ENCODE measurements at regions not wholly inside any gene's neighbourhood (a gene's known extent, or its start where the extent isn't known, plus 50 kb on each side); places are given as distances from the start of the nearest gene placed in this dataset.

- H3K9me1 ChIP-seq (ENCODE audit: control insufficient read depth, insufficient read depth, low read length) = no peaks in the 10 kb centered on the region
- ChIA-PET POLR2A (no interaction called here), CTCF (ENCODE audit: low intra/inter-chr PET ratio) (no interaction called here)
- 14% methylated on average over 2 of the region's 2 CpGs for WGBS (ENCODE audit: insufficient coverage, low coverage, missing lambda C conversion rate)
- intact Hi-C loops (cut with micrococcal nuclease) = loop anchor here (5.0 kb wide), 1 partner anchor 42 kb away; no protein-coding TSS in a partner anchor
- H3K9ac ChIP-seq (ENCODE audit: insufficient read depth in 1 of 2, low read depth in 2 of 2, low read length in 2 of 2) = no peak overlapping the region
- peak overlapping the region; percentile 46; the same call in 1 of the 2 replicates for H2AFZ ChIP-seq (ENCODE audit: low read depth, low read length)
- no peak overlapping the region for H3K4me3 ChIP-seq
- no TSS peak for BruUV-seq (replicated peaks)
- DNase-seq (ENCODE audit: extremely low read depth in 1 of 4, low spot score in 3 of 4) (peak in 1 of 4 experiments; percentile 22), FAIRE-seq (no peak), ATAC-seq (peak; percentile 50; the same call in 2 of the 3 replicates)
- no peaks in the 10 kb centered on the region for H3K27me3 ChIP-seq (ENCODE audit: control insufficient read depth in 2 of 2, insufficient read depth in 2 of 2, low read length in 2 of 2)
- in situ Hi-C loops (cut with MboI) = no loop called here
- H3K79me2 ChIP-seq (ENCODE audit: control insufficient read depth, insufficient read depth, low read length) = no peaks in the 10 kb centered on the region
- no peak overlapping the region for H3K27ac ChIP-seq (ENCODE audit: extremely low read depth, low read depth, low read length)
- H3K36me3 ChIP-seq (ENCODE audit: control insufficient read depth, insufficient read depth, low read length) = no peaks in the 10 kb centered on the region
- H4K20me1 ChIP-seq (replicated peaks; ENCODE audit: control insufficient read depth, insufficient read depth, low read length) = no peaks in the 10 kb centered on the region
- 0 out of 2 replicates have a peak overlapping the region, but pooled peaks have one; percentile 16 for H3K4me2 ChIP-seq (ENCODE audit: insufficient read depth, low read length)
- no peaks in the 10 kb centered on the region; the same call in 1 of the 2 replicates for H3K9me3 ChIP-seq (replicated peaks; ENCODE audit: control insufficient read depth, insufficient read depth, low read depth, low read length)
- peaks cover 0 to 10% of the 10 kb centered on the region in 2 experiments; a peak in 2 of 5 replicates for H3K4me1 ChIP-seq (replicated peaks in 1 of 2; ENCODE audit: control insufficient read depth in 2 of 2, insufficient read depth in 2 of 2, low read length in 2 of 2)
- TF ChIP-seq HNRNPUL1 (IDR thresholded peaks at IDR 0.05; ENCODE audit: low read length) (no peak), ZNF146 (CRISPR knock-in tag; IDR thresholded peaks at IDR 0.05; ENCODE audit: unreplicated experiment) (no peak), CHD1 (IDR thresholded peaks at IDR 0.05; ENCODE audit: low read length) (no peak), HOMEZ (CRISPR knock-in tag; IDR thresholded peaks at IDR 0.05) (no peak), TEAD4 (IDR thresholded peaks at IDR 0.05; ENCODE audit: low read length) (peak; percentile 49), TEAD4 (CRISPR knock-in tag; IDR thresholded peaks at IDR 0.05; ENCODE audit: borderline replicate concordance) (no peak), BRD9 (IDR thresholded peaks at IDR 0.05; ENCODE audit: low read depth, partially characterized antibody) (no peak), TCF3 (CRISPR knock-in tag; IDR thresholded peaks at IDR 0.05) (peak; percentile 74), CBFB (CRISPR knock-in tag; IDR thresholded peaks at IDR 0.05) (no peak), EP300 (IDR thresholded peaks at IDR 0.05; ENCODE audit: low read length) (no peak), PKNOX1 (IDR thresholded peaks at IDR 0.05) (0 out of 2 replicates have a peak, but pooled peaks have one; percentile 6), TBP (optimal IDR thresholded peaks at IDR 0.05; ENCODE audit: low read depth, low read length) (no peak), GTF2A2 (tag; IDR thresholded peaks at IDR 0.05) (no peak), POLR2H (tag; IDR thresholded peaks at IDR 0.05; ENCODE audit: low read depth) (no peak)
Observed at GRCh38 chr11:35073691-35074419, 65.1 kb upstream of the CD44 start.
